ENCODE measurements at regions not wholly inside any gene's neighbourhood (a gene's known extent, or its start where the extent isn't known, plus 50 kb on each side); places are given as distances from the start of the nearest gene placed in this dataset.

- H3K27ac ChIP-seq = no peak overlapping the region
- no peak for TF ChIP-seq CTCF (IDR thresholded peaks at IDR 0.05)
- DNase-seq (ENCODE audit: low spot score) (no peak), ATAC-seq (ENCODE audit: insufficient number of reproducible peaks, low FRiP score, low read depth) (no peak)
- no peaks in the 10 kb centered on the region for H3K4me1 ChIP-seq (ENCODE audit: control insufficient read depth in 1 of 2, low read depth in 2 of 2)
- H3K36me3 ChIP-seq = no peaks in the 10 kb centered on the region
- no peak overlapping the region for H3K4me3 ChIP-seq
- H3K27me3 ChIP-seq (replicated peaks; ENCODE audit: insufficient read depth) = no peaks in the 10 kb centered on the region
- no peaks in the 10 kb centered on the region for H3K9me3 ChIP-seq
Measured at GRCh38 chr2:198901894-198902293, 555.8 kb downstream of the SATB2 start.

- no peak for TF ChIP-seq CTCF (IDR thresholded peaks at IDR 0.05)
Measured at GRCh38 chr2:198900141-198900540, 557.6 kb downstream of the SATB2 start.

GRCh38 chr2:198890490-198890889 is 567.2 kb downstream of the SATB2 start:
- Histone ChIP-seq H3K9me3 (no peaks in the 10 kb centered on the region), H3K27ac (no peak overlapping the region), H3K27me3 (replicated peaks; ENCODE audit: insufficient read depth) (no peaks in the 10 kb centered on the region), H3K4me1 (ENCODE audit: control insufficient read depth in 1 of 2, low read depth in 2 of 2) (no peaks in the 10 kb centered on the region), H3K36me3 (no peaks in the 10 kb centered on the region), H3K4me3 (no peak overlapping the region)
- TF ChIP-seq CTCF (IDR thresholded peaks at IDR 0.05) = no peak
- ATAC-seq (ENCODE audit: insufficient number of reproducible peaks, low FRiP score, low read depth) (no peak), DNase-seq (ENCODE audit: low spot score) (no peak)

More at GRCh38 chr2:198900141-198900540, 557.6 kb downstream of the SATB2 start:
- ATAC-seq (ENCODE audit: insufficient number of reproducible peaks, low FRiP score, low read depth) = no peak
- no peak overlapping the region for H3K27ac ChIP-seq
- no peaks in the 10 kb centered on the region for H3K27me3 ChIP-seq (replicated peaks; ENCODE audit: insufficient read depth)
- no peak overlapping the region for H3K4me3 ChIP-seq
- no peaks in the 10 kb centered on the region for H3K9me3 ChIP-seq
- no peak for DNase-seq (ENCODE audit: low spot score)
- H3K4me1 ChIP-seq (ENCODE audit: control insufficient read depth in 1 of 2, low read depth in 2 of 2) = no peaks in the 10 kb centered on the region
- no peaks in the 10 kb centered on the region for H3K36me3 ChIP-seq

GRCh38 chr2:198883604-198884003 is 574.1 kb downstream of the SATB2 start:
- no peaks in the 10 kb centered on the region for H3K27me3 ChIP-seq (replicated peaks; ENCODE audit: insufficient read depth)
- H3K4me3 ChIP-seq = no peak overlapping the region
- no peaks in the 10 kb centered on the region for H3K36me3 ChIP-seq
- H3K27ac ChIP-seq = no peak overlapping the region
- TF ChIP-seq CTCF (IDR thresholded peaks at IDR 0.05) = no peak
- no peaks in the 10 kb centered on the region for H3K9me3 ChIP-seq
- H3K4me1 ChIP-seq (ENCODE audit: control insufficient read depth in 1 of 2, low read depth in 2 of 2) = peaks cover 20 to 29% of the 10 kb centered on the region in 2 donors
- ATAC-seq (ENCODE audit: insufficient number of reproducible peaks, low FRiP score, low read depth) (no peak), DNase-seq (ENCODE audit: low spot score) (no peak)

- ATAC-seq (ENCODE audit: insufficient number of reproducible peaks, low FRiP score, low read depth) (no peak), DNase-seq (ENCODE audit: low spot score) (no peak)
- Histone ChIP-seq H3K27me3 (replicated peaks; ENCODE audit: insufficient read depth) (no peaks in the 10 kb centered on the region), H3K36me3 (no peaks in the 10 kb centered on the region), H3K9me3 (no peaks in the 10 kb centered on the region), H3K4me1 (ENCODE audit: control insufficient read depth in 1 of 2, low read depth in 2 of 2) (peaks cover 20 to 37% of the 10 kb centered on the region in 2 donors), H3K4me3 (no peak overlapping the region), H3K27ac (peak overlapping the region in 1 of 2 donors; percentile 76)
- no peak for TF ChIP-seq CTCF (IDR thresholded peaks at IDR 0.05)
Measured at GRCh38 chr2:198880986-198881385, 576.8 kb downstream of the SATB2 start.
